Activated CD8-positive, alpha-beta T cell treated with anti-CD3 and anti-CD28 coated beads, Interleukin-2, amount 10 ng/mL, durations not matched to agents 7 days and 5 days (primary cell): ENCODE measurements at regions not wholly inside any gene's neighbourhood (a gene's known extent, or its start where the extent isn't known, plus 50 kb on each side); places are given as distances from the start of the nearest gene placed in this dataset.
"Not testable (repeated sequence)": the region's sequence is repeated elsewhere in the genome, so short reads cannot be mapped to it uniquely, and the experiment has no call there.

Source experiments
- ATAC-seq: fragments of 150-1000 bp; cut with Tn5 transposase; one replicate; pipeline ENCODE4 v1.10.0; 2021; ENCODE audit warnings: moderate library complexity
- CTCF ChIA-PET: fragments of 350-600 bp; sonication (Branson Sonifier 250); formaldehyde crosslinking; loops from one replicate; lab custom pipeline; 2021; ENCODE audit warnings: antibody characterized with exemption; lab: Charles Lee
- POLR2A ChIA-PET: fragments of 350-600 bp; sonication (Branson Sonifier 250); formaldehyde crosslinking; loops from one replicate; lab custom pipeline; 2021; ENCODE audit warnings: antibody characterized with exemption; lab: Charles Lee
- DNase-seq: peaks from one replicate; pipeline ENCODE4 v3.0.0-alpha.2; 2020
- H3K27ac Mint-ChIP-seq: one replicate; pipeline ENCODE4 v1.8.0; 2021; ENCODE audit warnings: mild to moderate bottlenecking, mixed read lengths
- H3K27me3 Mint-ChIP-seq: one replicate; pipeline ENCODE4 v1.8.0; 2021; ENCODE audit warnings: low read depth, mixed read lengths
- H3K36me3 Mint-ChIP-seq: one replicate; pipeline ENCODE4 v1.8.0; 2021; ENCODE audit warnings: low read depth, mixed read lengths
- H3K4me1 Mint-ChIP-seq: one replicate; pipeline ENCODE4 v1.8.0; 2021; ENCODE audit warnings: low read depth, mixed read lengths
- H3K4me3 Mint-ChIP-seq: one replicate; pipeline ENCODE4 v1.8.0; 2021; ENCODE audit warnings: mild to moderate bottlenecking, mixed read lengths
- H3K9me3 Mint-ChIP-seq: one replicate; pipeline ENCODE4 v1.8.0; 2022; ENCODE audit warnings: mixed read lengths; ENCODE audit not compliant: insufficient read depth

GRCh38 chr15:35966781-35967180 lies 420.8 kb upstream of the DPH6 start:
- Mint-ChIP-seq H3K36me3 (no peaks in the 10 kb centered on the region), H3K9me3 (peaks cover 3% of the 10 kb centered on the region), H3K4me1 (no peaks in the 10 kb centered on the region), H3K27me3 (no peaks in the 10 kb centered on the region), H3K4me3 (no peak overlapping the region), H3K27ac (no peak overlapping the region)
- DNase-seq (no peak), ATAC-seq (no peak)
- ChIA-PET POLR2A (no interaction called here), CTCF (no interaction called here)

GRCh38 chr15:35967968-35968367 lies 422.0 kb upstream of the DPH6 start:
- POLR2A ChIA-PET, H3K4me3 Mint-ChIP-seq, CTCF ChIA-PET, H3K9me3 Mint-ChIP-seq, H3K36me3 Mint-ChIP-seq, H3K27me3 Mint-ChIP-seq, H3K27ac Mint-ChIP-seq, H3K4me1 Mint-ChIP-seq, ATAC-seq, DNase-seq: not testable (repeated sequence)

GRCh38 chr15:35973029-35973428 lies 427.1 kb upstream of the DPH6 start:
- Mint-ChIP-seq H3K4me3 (no peak overlapping the region), H3K36me3 (no peaks in the 10 kb centered on the region), H3K27ac (no peak overlapping the region), H3K9me3 (no peaks in the 10 kb centered on the region), H3K27me3 (no peaks in the 10 kb centered on the region), H3K4me1 (no peaks in the 10 kb centered on the region)
- POLR2A ChIA-PET, result no interaction called here
- DNase-seq, result no peak
- ATAC-seq, result no peak
- CTCF ChIA-PET, result no interaction called here

- Mint-ChIP-seq H3K27me3 (no peaks in the 10 kb centered on the region), H3K9me3 (no peaks in the 10 kb centered on the region), H3K27ac (no peak overlapping the region), H3K4me3 (no peak overlapping the region), H3K36me3 (no peaks in the 10 kb centered on the region), H3K4me1 (no peaks in the 10 kb centered on the region)
- ChIA-PET POLR2A (no interaction called here), CTCF (no interaction called here)
- DNase-seq, result no peak
- no peak for ATAC-seq
Measured at GRCh38 chr15:35974052-35974451, 428.1 kb upstream of the DPH6 start.

- no peaks in the 10 kb centered on the region for H3K36me3 Mint-ChIP-seq
- no peaks in the 10 kb centered on the region for H3K4me1 Mint-ChIP-seq
- DNase-seq, result no peak
- H3K4me3 Mint-ChIP-seq, result no peak overlapping the region
- H3K9me3 Mint-ChIP-seq, result no peaks in the 10 kb centered on the region
- ChIA-PET CTCF (no interaction called here), POLR2A (no interaction called here)
- no peaks in the 10 kb centered on the region for H3K27me3 Mint-ChIP-seq
- no peak for ATAC-seq
- H3K27ac Mint-ChIP-seq, result no peak overlapping the region
Measured at GRCh38 chr15:35975941-35976340, 430.0 kb upstream of the DPH6 start.

- H3K4me3 Mint-ChIP-seq, result no peak overlapping the region
- POLR2A ChIA-PET, result no interaction called here
- no peak for DNase-seq
- ATAC-seq, result no peak
- no peaks in the 10 kb centered on the region for H3K9me3 Mint-ChIP-seq
- no peaks in the 10 kb centered on the region for H3K36me3 Mint-ChIP-seq
- CTCF ChIA-PET, result no interaction called here
- H3K27ac Mint-ChIP-seq, result no peak overlapping the region
- no peaks in the 10 kb centered on the region for H3K27me3 Mint-ChIP-seq
- H3K4me1 Mint-ChIP-seq, result no peaks in the 10 kb centered on the region
Measured at GRCh38 chr15:35979608-35980007, 433.6 kb upstream of the DPH6 start.

- DNase-seq (no peak), ATAC-seq (no peak)
- Mint-ChIP-seq H3K36me3 (no peaks in the 10 kb centered on the region), H3K27me3 (no peaks in the 10 kb centered on the region), H3K27ac (no peak overlapping the region), H3K4me3 (no peak overlapping the region), H3K9me3 (no peaks in the 10 kb centered on the region), H3K4me1 (no peaks in the 10 kb centered on the region)
- CTCF ChIA-PET, result no interaction called here
- POLR2A ChIA-PET, result no interaction called here
Measured at GRCh38 chr15:35980719-35981118, 434.8 kb upstream of the DPH6 start.

- H3K27ac Mint-ChIP-seq, result no peak overlapping the region
- H3K4me1 Mint-ChIP-seq, result no peaks in the 10 kb centered on the region
- CTCF ChIA-PET, result no interaction called here
- no peak overlapping the region for H3K4me3 Mint-ChIP-seq
- no peaks in the 10 kb centered on the region for H3K27me3 Mint-ChIP-seq
- H3K36me3 Mint-ChIP-seq, result no peaks in the 10 kb centered on the region
- ATAC-seq (no peak), DNase-seq (no peak)
- no peaks in the 10 kb centered on the region for H3K9me3 Mint-ChIP-seq
- POLR2A ChIA-PET, result no interaction called here
Measured at GRCh38 chr15:35986191-35986721, 440.3 kb upstream of the DPH6 start.

GRCh38 chr15:35987056-35987455 lies 441.1 kb upstream of the DPH6 start:
- H3K27me3 Mint-ChIP-seq, result no peaks in the 10 kb centered on the region
- H3K9me3 Mint-ChIP-seq, result no peaks in the 10 kb centered on the region
- no peak overlapping the region for H3K4me3 Mint-ChIP-seq
- no peak overlapping the region for H3K27ac Mint-ChIP-seq
- POLR2A ChIA-PET, result no interaction called here
- H3K36me3 Mint-ChIP-seq, result no peaks in the 10 kb centered on the region
- H3K4me1 Mint-ChIP-seq, result no peaks in the 10 kb centered on the region
- ATAC-seq (no peak), DNase-seq (no peak)
- CTCF ChIA-PET, result no interaction called here

- H3K36me3 Mint-ChIP-seq, result no peaks in the 10 kb centered on the region
- DNase-seq, result no peak
- no peak overlapping the region for H3K4me3 Mint-ChIP-seq
- no peaks in the 10 kb centered on the region for H3K27me3 Mint-ChIP-seq
- no peaks in the 10 kb centered on the region for H3K4me1 Mint-ChIP-seq
- ChIA-PET POLR2A (no interaction called here), CTCF (no interaction called here)
- no peak overlapping the region for H3K27ac Mint-ChIP-seq
- no peak for ATAC-seq
- peaks cover 4% of the 10 kb centered on the region for H3K9me3 Mint-ChIP-seq
Measured at GRCh38 chr15:35991386-35991785, 445.4 kb upstream of the DPH6 start.

GRCh38 chr15:35992791-35993190 lies 446.8 kb upstream of the DPH6 start:
- no peaks in the 10 kb centered on the region for H3K36me3 Mint-ChIP-seq
- H3K27me3 Mint-ChIP-seq, result no peaks in the 10 kb centered on the region
- no peak overlapping the region for H3K27ac Mint-ChIP-seq
- ChIA-PET CTCF (no interaction called here), POLR2A (no interaction called here)
- DNase-seq (no peak), ATAC-seq (no peak)
- no peak overlapping the region for H3K4me3 Mint-ChIP-seq
- peaks cover 4% of the 10 kb centered on the region for H3K9me3 Mint-ChIP-seq
- no peaks in the 10 kb centered on the region for H3K4me1 Mint-ChIP-seq

- no peak overlapping the region for H3K4me3 Mint-ChIP-seq
- H3K27ac Mint-ChIP-seq, result no peak overlapping the region
- no peaks in the 10 kb centered on the region for H3K27me3 Mint-ChIP-seq
- CTCF ChIA-PET, result interaction anchor here (0.5 kb wide), 1 partner anchor 1934 kb away, joined by 3 read pairs; no protein-coding TSS in a partner anchor
- no peaks in the 10 kb centered on the region for H3K36me3 Mint-ChIP-seq
- POLR2A ChIA-PET, result no interaction called here
- DNase-seq (no peak), ATAC-seq (no peak)
- H3K9me3 Mint-ChIP-seq, result peaks cover 4% of the 10 kb centered on the region
- H3K4me1 Mint-ChIP-seq, result no peaks in the 10 kb centered on the region
Measured at GRCh38 chr15:35993196-35993595, 447.2 kb upstream of the DPH6 start.

- no peaks in the 10 kb centered on the region for H3K27me3 Mint-ChIP-seq
- ATAC-seq (no peak), DNase-seq (no peak)
- no peaks in the 10 kb centered on the region for H3K36me3 Mint-ChIP-seq
- peaks cover 4% of the 10 kb centered on the region for H3K9me3 Mint-ChIP-seq
- no peaks in the 10 kb centered on the region for H3K4me1 Mint-ChIP-seq
- POLR2A ChIA-PET, result no interaction called here
- CTCF ChIA-PET, result no interaction called here
- H3K27ac Mint-ChIP-seq, result no peak overlapping the region
- H3K4me3 Mint-ChIP-seq, result no peak overlapping the region
Measured at GRCh38 chr15:35994876-35995275, 448.9 kb upstream of the DPH6 start.
